OCI-LY1 (cell line): ENCODE measurements at regions not wholly inside any gene's neighbourhood (a gene's known extent, or its start where the extent isn't known, plus 50 kb on each side); places are given as distances from the start of the nearest gene placed in this dataset.

Experiments
- H2AFZ ChIP-seq: fragments of 200-600 bp; sonication (generic), shearing (Covaris generic); 2 replicates; pipeline ENCODE4 v1.6.0; 2014; ENCODE audit warnings: antibody characterized with exemption, mild to moderate bottlenecking, low read length
- H3F3A ChIP-seq: fragments of 200-600 bp; sonication (generic), shearing (Covaris generic); 2 replicates; pipeline ENCODE4 v1.6.0; 2014; ENCODE audit warnings: mild to moderate bottlenecking, antibody characterized with exemption, low read length, moderate library complexity; ENCODE audit not compliant: insufficient read depth
- H3K27ac ChIP-seq: fragments of 200-600 bp; sonication (generic); 2 replicates; pipeline ENCODE4 v1.5.1; 2014; ENCODE audit warnings: low read length, mixed run types, mild to moderate bottlenecking, low read depth; ENCODE audit not compliant: poor library complexity, severe bottlenecking
- H3K27me3 ChIP-seq: fragments of 200-600 bp; sonication (generic); 2 replicates; pipeline ENCODE4 v1.6.0; 2014; ENCODE audit warnings: antibody characterized with exemption, mild to moderate bottlenecking, low read length, moderate library complexity; ENCODE audit not compliant: insufficient read depth
- H3K36me3 ChIP-seq: fragments of 200-600 bp; sonication (generic); 2 replicates; pipeline ENCODE4 v1.6.1; 2014; ENCODE audit warnings: mild to moderate bottlenecking, antibody characterized with exemption, low read length, moderate library complexity, mixed read lengths; ENCODE audit not compliant: insufficient read depth
- H3K4me1 ChIP-seq: fragments of 200-600 bp; sonication (generic); 2 replicates; pipeline ENCODE4 v1.5.1; 2014; ENCODE audit warnings: mild to moderate bottlenecking, low read length, moderate library complexity; ENCODE audit not compliant: insufficient read depth, severe bottlenecking
- H3K4me2 ChIP-seq: fragments of 200-600 bp; sonication (generic), shearing (Covaris generic); 2 replicates; pipeline ENCODE4 v1.6.1; 2014; ENCODE audit warnings: low read length
- H3K4me3 ChIP-seq: fragments of 200-600 bp; sonication (generic); 2 replicates; pipeline ENCODE4 v1.5.1; 2014; ENCODE audit warnings: low read length, low read depth, mild to moderate bottlenecking, mixed read lengths; ENCODE audit not compliant: poor library complexity, severe bottlenecking
- H3K79me2 ChIP-seq: fragments of 200-600 bp; shearing (Covaris generic); 2 replicates; pipeline ENCODE4 v1.6.1; 2016; ENCODE audit warnings: mixed run types, low read length, mixed read lengths; ENCODE audit not compliant: insufficient read depth
- H3K9ac ChIP-seq: fragments of 200-600 bp; sonication (generic), shearing (Covaris generic); 2 replicates; pipeline ENCODE4 v1.6.1; 2014; ENCODE audit warnings: mild to moderate bottlenecking, low read length, mixed read lengths
- H3K9me2 ChIP-seq: fragments of 200-600 bp; sonication (generic), shearing (Covaris generic); 2 replicates; pipeline ENCODE4 v1.6.1; 2014; ENCODE audit warnings: low read depth, mild to moderate bottlenecking, low read length, mixed read lengths
- H3K9me3 ChIP-seq: fragments of 200-600 bp; shearing (Covaris generic); 2 replicates; pipeline ENCODE4 v1.6.1; 2014; ENCODE audit warnings: low read length, mixed read lengths
- H4K20me1 ChIP-seq: fragments of 200-600 bp; sonication (generic), shearing (Covaris generic); 2 replicates; pipeline ENCODE4 v1.6.0; 2016; ENCODE audit warnings: mild to moderate bottlenecking, low read length; ENCODE audit not compliant: insufficient read depth
- EZH2 ChIP-seq: fragments of 200-600 bp; sonication (generic), shearing (Covaris generic); IDR thresholded peaks from 2 replicates; pipeline ENCODE4 v1.8.0; 2017; ENCODE audit warnings: borderline replicate concordance, mixed run types, mild to moderate bottlenecking, antibody characterized with exemption, low read length, moderate library complexity, mixed read lengths
- TF ChIP-seq, protein P1 (sequence below): fragments of 200-600 bp; sonication (generic), shearing (Covaris generic); IDR thresholded peaks from 2 replicates; pipeline ENCODE4 v1.5.1; 2017; ENCODE audit warnings: mild to moderate bottlenecking, antibody characterized with exemption, low read length, moderate library complexity, mixed read lengths

DNA sequence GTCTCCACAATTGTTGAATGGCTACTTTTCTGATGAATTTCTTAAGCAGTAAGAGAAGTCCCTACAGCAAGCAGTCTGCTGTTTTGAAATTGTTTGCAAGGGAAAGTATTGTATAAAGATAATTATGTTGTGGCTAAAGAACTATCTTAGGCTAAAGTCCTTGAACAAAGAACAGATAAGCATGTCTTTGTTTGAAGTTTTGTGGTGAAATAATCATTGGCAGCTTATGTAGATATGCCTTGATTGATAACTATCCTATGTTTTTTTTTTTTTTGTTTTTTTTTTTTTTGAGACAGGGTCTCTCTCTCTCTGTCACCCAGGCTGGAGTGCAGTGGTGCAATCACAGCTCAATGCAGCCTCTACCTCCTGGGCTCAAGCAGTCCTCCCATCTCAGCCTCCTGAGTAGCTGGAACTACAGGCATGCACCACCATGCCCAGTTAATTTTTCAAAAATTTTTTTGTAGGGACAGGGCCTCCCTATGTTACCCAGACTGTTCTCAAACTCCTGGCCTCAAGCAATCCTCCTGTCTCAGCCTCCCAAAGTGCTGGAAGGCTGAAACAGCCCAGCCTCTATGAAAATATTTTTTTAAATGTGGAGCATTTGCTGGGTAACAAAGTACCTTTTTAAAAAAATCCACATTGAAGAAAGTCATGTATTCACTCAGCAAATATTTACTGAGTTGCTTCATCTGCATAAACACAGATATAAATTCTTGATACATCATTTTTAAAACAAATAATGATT, 80.8 kb downstream of the LLPH start:
- Histone ChIP-seq H4K20me1 (no peaks in the 10 kb centered on the region), H3K79me2 (no peaks in the 10 kb centered on the region), H3F3A (no peaks in the 10 kb centered on the region), H3K9me2 (no peaks in the 10 kb centered on the region), H3K27ac (no peak overlapping the region), H3K4me1 (no peaks in the 10 kb centered on the region), H3K9me3 (no peaks in the 10 kb centered on the region), H3K27me3 (no peaks in the 10 kb centered on the region), H3K36me3 (no peaks in the 10 kb centered on the region), H3K4me2 (no peak overlapping the region), H2AFZ (no peak overlapping the region), H3K9ac (no peak overlapping the region), H3K4me3 (no peak overlapping the region)
- TF ChIP-seq EZH2: no peak
- TF ChIP-seq, protein P1, sequence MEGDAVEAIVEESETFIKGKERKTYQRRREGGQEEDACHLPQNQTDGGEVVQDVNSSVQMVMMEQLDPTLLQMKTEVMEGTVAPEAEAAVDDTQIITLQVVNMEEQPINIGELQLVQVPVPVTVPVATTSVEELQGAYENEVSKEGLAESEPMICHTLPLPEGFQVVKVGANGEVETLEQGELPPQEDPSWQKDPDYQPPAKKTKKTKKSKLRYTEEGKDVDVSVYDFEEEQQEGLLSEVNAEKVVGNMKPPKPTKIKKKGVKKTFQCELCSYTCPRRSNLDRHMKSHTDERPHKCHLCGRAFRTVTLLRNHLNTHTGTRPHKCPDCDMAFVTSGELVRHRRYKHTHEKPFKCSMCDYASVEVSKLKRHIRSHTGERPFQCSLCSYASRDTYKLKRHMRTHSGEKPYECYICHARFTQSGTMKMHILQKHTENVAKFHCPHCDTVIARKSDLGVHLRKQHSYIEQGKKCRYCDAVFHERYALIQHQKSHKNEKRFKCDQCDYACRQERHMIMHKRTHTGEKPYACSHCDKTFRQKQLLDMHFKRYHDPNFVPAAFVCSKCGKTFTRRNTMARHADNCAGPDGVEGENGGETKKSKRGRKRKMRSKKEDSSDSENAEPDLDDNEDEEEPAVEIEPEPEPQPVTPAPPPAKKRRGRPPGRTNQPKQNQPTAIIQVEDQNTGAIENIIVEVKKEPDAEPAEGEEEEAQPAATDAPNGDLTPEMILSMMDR: no peak

DNA sequence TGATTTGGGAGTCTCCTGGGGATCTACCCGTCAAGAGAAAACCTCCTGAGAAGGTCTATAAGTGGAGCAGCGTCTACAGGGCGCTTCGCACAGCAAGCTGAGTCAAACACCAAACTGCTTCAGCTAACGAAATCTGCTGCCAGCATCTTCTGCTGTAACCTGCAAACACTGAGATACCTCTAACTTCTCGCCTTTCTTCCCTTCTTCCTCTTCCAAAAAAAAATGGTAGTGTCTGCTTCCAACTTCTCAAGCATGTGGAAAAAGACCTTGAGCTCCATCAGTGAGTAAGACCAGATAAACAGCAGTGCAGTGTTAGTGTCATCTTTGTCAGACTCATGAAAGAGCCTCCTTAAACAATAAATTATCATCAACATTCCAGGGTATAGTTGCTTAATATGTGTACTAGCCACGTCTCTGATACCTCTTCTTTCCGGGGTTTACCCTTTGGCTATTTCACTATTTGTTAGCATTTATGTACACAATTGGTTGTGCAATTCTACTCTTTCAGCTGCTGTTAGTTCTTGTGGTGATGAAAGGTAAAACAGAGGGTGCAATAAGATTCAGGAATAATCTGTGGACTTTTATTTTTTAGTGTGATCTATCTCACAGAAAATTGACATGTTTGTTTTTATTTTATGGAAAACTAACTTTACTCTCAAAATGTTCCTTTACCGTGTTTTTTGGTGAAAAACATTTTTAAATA, 81.6 kb downstream of the LLPH start:
- Histone ChIP-seq H3K4me1 (no peaks in the 10 kb centered on the region), H3K9ac (no peak overlapping the region), H3K9me2 (no peaks in the 10 kb centered on the region), H3F3A (no peaks in the 10 kb centered on the region), H3K27ac (no peak overlapping the region), H3K36me3 (no peaks in the 10 kb centered on the region), H2AFZ (no peak overlapping the region), H3K4me3 (no peak overlapping the region), H4K20me1 (no peaks in the 10 kb centered on the region), H3K9me3 (no peaks in the 10 kb centered on the region), H3K27me3 (no peaks in the 10 kb centered on the region), H3K79me2 (no peaks in the 10 kb centered on the region), H3K4me2 (no peak overlapping the region)
- no peak for TF ChIP-seq EZH2
- TF ChIP-seq, protein P1: no peak

DNA sequence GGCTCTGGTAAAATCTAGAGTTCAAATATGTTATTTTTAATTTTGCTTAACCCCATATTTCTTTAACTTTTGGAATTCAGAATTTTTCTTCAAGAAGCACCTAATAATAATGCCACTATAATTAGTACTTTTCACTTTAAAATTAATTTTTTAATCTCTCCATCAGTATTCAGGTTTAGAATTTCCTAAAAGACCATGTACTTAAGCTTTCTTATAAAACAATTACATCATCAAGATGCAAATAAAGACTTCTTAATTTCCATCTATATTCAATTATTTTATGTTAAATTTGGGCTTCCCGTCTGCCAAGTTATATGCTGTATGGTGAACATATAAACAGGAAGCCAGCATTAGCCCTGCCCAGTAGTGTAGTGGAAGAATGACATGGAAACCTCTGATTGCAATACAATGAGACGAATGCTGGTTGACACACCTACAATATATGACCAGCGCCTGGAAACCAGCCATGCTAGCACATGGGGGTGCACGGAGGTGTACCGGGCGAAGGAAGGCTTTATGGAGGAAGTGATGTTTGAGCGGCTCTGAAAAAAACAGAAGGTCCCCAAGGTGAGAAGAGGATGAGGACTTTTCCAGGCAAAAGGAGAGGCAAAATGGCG, 82.2 kb downstream of the LLPH start:
- no peak overlapping the region for H3K27ac ChIP-seq
- H3K79me2 ChIP-seq: no peaks in the 10 kb centered on the region
- no peaks in the 10 kb centered on the region for H3F3A ChIP-seq
- H3K27me3 ChIP-seq: no peaks in the 10 kb centered on the region
- no peaks in the 10 kb centered on the region for H3K9me2 ChIP-seq
- no peak overlapping the region for H3K4me2 ChIP-seq
- no peak overlapping the region for H3K4me3 ChIP-seq
- no peak overlapping the region for H3K9ac ChIP-seq
- H4K20me1 ChIP-seq: no peaks in the 10 kb centered on the region
- TF ChIP-seq, protein P1: no peak
- no peak for TF ChIP-seq EZH2
- no peaks in the 10 kb centered on the region for H3K9me3 ChIP-seq
- no peaks in the 10 kb centered on the region for H3K4me1 ChIP-seq
- no peaks in the 10 kb centered on the region for H3K36me3 ChIP-seq
- no peak overlapping the region for H2AFZ ChIP-seq
